HG02798 (cell line): ENCODE measurements at regions not wholly inside any gene's neighbourhood (a gene's known extent, or its start where the extent isn't known, plus 50 kb on each side); places are given as distances from the start of the nearest gene placed in this dataset.
"Not testable (repeated sequence)": the region's sequence is repeated elsewhere in the genome, so short reads cannot be mapped to it uniquely, and the experiment has no call there.

ENCODE experiments used
- ATAC-seq: cut with Tn5 transposase; IDR thresholded peaks from one replicate; pipeline ENCODE4 v1.9.1; 2021; ENCODE audit warnings: mild to moderate bottlenecking; ENCODE audit not compliant: unreplicated experiment, poor library complexity

DNA sequence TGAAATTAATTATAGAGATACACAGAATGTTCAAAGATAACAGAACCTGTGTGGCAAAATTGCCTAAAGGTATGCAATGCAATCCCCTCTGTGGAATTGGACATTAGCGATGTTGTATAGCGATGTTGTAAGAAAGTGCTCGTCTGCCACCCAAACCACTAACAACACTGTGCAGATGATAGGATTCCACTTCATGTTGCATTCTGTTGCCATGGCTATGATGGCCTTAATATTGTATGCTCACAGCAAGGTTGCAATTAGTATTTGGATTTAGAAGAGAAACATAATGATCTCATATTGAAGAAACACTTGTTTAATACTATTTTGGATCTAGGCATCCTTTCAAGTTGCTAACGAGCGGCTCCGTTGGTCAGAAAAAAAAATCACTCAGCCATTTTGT is 260.3 kb downstream of the BCAT1 start:
- ATAC-seq, result no peak

DNA sequence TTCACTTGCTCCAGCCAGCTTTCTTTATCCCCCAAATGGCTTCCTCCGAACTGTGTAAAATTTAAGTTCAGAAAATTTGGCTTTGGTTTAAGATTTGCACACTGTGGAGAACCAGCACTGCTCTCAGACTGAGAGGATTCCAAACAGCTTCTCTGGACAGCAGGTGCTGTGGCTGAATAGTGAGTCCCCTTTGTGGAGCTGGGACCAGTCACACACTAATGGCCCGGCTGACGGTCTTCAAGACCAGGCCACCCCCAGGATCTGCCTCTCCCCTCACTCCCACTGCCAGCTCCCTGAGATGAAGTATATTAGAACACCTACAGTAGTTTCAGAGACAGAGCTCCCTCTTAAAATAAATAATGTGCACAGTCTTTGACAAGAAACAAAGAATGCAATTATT is 267.3 kb downstream of the BCAT1 start:
- ATAC-seq, result no peak

DNA sequence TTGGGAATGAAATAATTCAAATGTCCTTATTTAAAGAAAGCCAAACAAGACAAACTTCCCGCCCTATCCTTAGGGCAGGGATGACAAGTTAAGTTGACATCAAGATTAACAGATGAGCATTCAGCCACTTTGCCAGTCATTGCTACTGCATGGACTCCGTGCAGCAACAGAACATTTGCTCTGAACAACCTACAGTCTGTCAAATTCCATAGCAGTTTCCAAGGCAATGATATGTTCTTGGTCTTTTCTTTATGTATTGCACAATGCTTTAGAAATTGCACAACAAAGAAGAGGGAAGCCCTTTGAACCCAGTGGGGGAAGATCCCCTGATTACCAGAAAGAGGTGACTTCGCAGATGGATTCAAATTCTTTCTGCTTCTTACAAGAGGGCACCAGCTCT is 269.8 kb downstream of the BCAT1 start:
- ATAC-seq, result no peak

DNA sequence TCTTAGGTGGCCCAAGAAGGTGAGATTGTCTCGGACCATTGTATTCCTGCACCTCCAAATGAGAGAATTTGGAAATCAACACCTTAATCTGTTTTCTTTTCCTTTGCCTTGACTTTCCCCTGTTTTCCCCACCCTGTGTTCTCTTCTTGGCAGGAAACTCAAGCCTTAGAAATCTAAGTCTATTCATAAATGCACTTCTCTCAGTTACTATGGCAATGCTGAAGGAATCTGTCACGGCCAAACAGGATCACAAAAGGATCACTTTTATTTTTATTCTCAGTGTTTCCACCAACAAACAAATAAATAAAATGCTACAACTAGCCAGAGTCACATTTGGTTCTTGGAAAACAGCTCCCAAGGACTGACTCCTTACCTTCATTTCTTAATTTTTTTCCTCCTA is 270.5 kb downstream of the BCAT1 start:
- ATAC-seq, result no peak

DNA sequence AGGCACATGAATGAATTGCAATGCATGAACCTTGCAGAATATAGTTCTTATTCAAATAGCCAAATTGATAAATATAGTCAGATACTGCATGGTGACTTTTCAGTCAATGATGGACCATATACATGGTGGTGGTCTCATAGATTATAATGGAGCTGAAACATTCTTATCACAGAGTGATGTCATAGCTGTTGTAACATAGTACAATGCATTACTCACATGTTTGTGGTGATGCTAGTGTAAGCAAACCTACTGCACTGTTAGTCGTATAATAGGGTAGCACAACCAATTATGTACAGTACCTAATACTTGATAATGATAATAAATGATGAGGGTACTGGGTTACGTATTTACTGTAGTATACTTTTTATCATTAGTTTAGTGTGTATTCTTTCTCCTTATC is 280.3 kb downstream of the BCAT1 start:
- ATAC-seq, result no peak

DNA sequence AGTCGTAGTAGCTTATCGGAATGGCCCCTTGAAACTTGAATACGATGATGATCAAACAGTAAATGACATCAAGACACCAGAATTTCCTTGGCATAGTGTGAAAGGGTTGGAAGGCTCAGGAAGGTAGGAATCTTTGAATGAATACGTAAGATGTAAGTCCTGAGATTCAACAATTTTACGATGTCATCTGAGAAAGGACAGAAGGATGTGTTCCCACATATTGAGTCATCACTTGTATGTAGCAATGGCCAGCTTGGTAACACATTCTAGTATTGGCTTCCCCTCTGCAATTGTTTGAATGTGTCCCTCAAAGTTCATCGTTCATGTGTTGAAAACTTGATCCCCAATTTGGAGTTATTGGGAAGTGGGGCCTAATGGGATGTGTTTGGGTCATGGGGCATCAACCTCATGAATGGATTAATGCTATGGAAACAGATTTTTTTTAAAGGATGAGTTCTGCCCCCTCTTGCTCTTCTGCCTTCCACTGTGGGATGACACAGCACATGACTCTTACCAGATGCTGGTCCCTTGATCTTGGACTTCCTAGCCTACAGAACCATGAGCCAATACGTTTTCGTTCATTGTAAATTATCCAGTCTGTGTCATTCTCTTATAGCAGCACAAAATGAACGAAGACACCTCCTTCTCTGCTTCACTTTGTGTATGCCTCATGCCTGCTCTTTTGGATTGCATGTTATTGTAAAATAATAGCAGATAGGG is 284.6 kb downstream of the BCAT1 start:
- no peak for ATAC-seq

DNA sequence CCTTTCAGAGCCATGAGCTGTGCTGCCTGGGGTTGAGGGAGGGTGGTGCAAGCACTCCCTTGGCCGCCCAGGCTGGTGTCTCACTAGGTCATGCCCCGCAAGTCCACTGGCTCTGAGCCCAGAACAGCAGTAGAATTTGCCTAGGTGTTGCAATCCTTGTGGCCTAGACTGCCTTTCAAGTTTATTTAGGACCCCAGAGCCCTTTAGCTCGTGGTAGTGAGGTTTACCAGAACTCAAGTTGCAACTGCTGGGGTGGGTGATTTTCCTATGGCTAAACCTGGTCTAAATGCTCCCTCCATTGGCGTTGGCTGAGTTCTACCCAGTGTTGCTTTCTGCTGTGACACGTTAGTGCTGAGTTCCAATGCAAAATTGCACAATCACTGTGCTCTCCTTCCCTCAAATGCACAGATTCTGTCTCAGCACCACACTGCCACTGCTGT is 287.2 kb downstream of the BCAT1 start:
- no peak for ATAC-seq

DNA sequence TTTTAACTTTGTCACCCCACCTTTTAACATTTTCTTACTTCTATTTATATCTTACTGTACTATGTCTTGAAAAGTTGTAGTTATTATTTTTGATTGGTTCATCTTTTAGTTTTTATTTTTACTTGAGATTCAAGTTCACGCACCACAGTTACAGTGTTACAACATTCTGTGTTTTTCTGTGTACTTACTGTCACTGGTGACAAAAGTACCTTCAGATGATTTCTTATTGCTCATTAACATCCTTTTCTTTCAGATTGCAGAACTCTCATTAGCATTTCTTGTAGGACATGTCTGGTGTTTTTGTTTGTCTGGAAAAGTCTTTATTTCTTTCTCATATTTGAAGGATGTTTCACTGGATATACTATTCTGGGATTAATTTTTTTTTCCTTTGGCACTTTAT is 289.9 kb downstream of the BCAT1 start:
- no peak for ATAC-seq

DNA sequence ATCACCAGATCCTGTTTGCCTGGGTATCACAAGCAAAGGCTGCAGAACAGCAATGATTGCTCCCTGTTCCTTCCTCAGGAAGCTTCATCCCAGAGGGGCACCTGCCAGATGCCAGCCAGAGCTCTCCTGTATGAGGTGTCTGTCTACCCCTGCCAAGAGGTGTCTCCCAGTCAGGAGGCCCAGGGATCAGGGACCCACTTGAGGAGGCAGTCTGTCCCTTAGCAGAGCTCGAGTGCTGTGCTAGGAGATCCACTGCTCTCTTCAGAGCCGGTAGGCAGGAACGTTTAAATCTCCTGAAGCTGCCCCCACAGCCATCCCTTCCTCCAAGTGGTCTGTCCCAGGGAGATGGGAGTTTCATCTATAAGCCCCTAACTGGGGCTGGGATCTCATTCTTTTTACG is 294.6 kb downstream of the BCAT1 start:
- ATAC-seq, result not testable (repeated sequence)

DNA sequence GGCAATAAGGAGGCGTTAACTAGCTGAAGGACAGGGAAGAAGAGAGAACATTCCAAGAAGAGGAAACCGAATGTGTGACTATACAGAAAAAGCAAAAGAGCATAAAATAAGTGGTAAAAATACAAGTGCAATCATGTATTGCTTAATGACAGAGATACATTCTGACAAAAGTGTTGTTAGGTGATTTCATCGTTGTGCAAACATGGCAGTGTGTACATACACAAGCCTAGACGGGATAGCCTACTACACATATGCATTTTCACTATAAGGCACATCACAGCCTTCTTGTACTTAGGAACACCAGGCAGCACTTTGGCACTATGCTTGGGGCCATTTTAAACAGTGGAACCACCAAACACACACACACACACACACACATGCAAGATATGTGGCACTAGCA is 299.3 kb downstream of the BCAT1 start:
- ATAC-seq, result no peak

DNA sequence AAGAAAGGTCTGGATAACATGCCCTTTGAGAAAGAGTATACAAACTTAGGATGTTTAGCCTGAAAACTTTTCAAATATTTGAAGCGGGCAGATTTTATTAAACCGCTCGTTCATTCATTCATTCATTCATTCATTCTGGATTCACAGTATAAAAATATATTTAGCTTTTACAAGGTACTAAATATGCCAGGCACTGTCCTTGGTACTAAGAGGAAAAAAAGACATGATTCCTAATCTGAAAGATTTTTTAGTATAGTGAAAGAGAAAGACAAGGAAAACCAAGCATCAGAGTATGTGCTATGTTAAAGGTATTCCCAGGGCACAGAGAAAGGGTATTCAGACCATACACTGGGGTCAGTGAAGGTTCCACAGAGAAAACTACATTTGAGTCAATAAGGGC is 299.7 kb downstream of the BCAT1 start:
- ATAC-seq, result no peak

DNA sequence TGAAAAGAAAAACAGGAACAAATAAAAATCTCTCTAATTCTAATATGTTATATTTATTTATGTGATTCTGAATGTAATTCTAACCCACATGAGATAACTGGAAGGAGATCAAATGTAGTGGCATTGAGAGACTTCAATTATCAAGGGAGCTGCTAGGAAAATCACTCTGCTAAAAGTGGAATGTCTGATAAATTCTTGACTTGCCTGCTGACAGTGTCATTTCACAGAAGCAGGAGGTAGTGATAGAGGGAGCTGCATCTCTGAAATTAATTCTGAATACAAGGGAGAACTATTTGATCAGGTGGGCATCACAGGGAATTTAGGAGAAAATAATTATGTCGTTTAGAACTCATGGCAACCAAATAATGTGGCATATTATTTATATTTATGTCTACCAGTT is 303.6 kb downstream of the BCAT1 start:
- ATAC-seq, result no peak

DNA sequence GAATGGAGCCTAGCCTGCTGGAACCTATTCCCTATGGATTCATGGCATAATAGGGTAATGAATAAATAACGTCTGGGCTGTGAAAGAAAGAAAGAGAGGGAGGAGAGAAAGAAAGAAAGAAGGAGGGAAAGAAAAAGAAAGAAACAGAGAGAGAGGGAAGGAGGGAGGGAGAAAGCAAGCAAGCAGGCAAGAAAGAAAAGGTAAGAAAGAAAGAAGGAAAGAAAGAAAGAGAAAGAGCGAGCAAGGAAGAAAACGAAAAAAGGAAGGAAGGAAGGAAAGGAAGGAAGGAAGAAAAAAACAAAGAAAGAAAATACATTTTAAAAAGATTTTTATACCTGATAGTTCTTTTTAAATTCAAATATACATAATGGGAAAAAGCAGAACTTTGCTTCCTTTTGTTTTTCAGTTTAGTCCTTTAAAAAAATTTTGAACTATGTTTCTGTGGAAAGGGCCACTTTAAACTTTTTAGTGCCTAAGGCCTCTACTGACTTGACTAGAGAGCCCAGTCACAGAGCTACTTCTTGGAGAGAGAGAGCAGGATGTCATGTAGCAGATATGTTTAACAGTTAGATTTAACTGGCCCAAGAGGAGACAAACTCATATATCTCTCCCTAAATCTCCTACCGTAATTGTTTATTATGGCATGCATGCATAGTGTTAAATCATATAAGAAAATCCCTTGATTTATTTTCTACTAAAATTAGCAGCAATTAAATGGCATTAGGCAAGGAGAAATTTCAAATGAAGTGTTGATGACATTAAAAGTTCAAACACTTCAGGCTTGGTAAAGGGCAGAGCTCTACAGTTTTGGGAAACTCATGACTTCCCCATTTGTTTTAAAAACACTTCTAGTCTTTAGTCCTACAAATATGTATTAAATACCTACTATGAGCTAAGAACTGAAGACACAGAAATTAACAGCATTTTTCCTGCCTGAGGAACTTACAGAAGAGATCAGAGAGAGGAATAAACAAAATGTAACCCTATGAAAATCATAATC is 305.5 kb downstream of the BCAT1 start:
- no peak for ATAC-seq

DNA sequence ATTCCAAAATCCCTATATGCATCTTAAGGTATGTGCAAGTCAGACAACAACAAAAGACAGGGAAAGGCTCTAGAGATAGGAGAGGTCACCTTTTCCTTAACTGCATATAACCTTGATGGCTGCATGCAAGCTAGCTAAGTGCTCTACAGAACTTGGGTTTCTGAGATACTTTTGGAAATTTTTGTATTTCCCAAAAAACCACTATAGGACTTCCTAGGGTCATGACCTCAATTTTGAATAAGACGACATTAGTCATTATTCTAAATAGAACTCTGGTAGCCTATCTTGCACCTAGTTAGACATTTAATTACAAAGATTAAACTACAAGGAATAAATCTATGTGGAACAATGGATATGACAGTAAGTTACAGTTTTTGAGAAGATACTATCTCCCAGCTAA is 309.3 kb downstream of the BCAT1 start:
- no peak for ATAC-seq

DNA sequence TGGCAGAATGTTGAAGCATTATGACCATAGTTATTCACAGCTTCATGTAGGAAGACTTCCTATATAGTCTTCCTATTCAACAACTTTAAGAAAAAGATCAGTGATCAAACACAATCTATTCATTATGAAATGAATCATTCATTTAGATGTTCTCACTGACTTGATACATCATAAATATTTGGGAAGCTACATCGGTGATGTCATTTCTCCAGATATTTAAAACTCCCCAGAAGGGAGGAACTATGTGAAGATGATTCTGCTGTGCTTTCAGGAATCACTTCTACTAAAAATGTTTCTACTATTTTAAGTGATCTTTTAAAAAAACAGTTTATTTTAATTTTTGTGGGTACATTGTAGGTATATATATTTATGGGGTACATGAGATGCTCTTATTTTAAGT is 316.4 kb downstream of the BCAT1 start:
- no peak for ATAC-seq

DNA sequence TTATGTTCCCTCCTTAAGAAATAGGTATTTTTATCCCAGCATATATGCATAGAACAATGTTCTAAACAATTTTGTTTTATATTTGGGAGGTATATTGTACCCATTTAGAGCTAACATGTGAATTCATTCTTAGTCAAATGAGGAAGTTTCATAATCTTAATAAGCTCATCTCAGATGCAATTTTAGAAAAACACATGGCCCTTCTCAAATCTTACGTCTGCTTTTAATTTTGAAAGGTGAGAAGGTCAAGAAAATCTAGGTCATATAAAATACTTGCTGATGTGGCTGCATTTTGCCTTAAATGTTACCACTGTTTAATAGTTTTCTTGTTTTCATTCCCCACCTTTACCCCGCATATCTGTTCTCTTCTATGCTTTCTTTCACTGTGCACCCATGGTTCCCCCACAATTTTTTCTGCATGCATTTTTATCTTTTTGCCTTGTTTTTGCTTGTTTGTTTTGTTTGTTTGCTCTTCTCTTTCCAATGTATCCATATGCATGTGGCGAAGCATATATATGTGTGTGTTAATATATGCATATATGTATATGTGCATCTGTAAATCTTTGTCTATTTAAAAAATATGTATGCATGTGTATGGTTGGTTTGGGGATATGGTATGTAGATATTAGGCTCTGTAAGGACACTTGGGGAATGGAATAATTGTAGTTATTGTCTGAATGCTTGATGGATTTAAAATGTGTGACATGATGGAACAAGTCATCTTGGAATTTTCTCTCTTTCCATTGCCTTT is 317.1 kb downstream of the BCAT1 start:
- ATAC-seq, result no peak

DNA sequence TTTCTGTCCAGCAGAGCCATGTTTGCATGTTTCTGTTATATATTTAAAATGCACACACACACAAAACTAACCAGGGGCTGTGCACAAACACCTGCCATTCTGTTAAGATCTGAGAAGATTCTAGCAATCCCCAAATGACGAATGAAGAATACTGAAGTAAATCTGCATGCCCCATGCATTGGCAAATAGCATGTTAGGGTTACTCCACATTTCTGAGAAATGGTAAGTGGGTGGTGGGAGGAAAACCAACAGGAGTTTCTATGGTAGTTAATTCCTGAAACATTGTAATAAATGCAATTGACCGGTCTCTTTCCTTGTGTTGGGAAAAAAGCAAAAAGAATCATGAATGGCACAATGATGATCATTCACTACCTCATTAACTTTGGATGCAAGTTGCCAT is 318.0 kb downstream of the BCAT1 start:
- no peak for ATAC-seq

DNA sequence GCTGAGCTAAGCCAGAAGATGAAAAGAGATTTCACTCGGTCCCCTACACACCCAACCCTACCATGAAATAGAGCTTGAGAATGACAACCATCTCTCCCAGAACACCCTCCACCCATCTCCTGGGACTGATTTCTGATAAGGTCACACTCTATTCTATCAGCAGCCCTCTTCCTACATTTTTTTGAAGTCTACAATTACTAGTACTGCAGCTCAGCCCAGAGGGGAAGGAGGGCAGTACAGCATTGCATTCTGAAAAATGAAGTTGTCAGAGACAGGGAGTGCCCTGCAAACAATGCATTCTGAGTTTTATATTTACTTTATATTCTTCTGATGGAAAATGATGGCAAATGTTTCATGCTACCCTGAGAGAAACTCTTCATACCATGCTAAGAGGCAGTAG is 318.5 kb downstream of the BCAT1 start:
- ATAC-seq, result no peak

DNA sequence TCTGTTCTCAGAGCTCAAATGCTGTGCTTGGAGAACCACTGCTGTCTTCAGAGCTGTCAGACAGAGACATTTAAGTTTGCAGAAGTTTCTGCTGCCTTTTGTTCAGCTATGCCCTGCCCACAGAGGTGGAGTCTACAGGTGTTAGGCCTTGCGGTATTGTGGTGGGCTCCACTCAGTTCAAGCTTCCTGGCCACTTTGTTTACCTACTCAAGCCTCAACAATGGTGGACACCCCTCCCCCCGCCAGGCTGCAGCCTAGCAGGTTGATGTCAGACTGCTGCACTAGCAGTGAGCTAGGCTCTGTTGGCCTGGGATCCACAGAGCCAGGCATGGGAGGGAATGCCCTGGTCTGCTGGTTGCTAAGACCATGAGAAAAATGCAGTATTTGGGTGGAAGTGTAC is 323.8 kb downstream of the BCAT1 start:
- ATAC-seq, result no peak

DNA sequence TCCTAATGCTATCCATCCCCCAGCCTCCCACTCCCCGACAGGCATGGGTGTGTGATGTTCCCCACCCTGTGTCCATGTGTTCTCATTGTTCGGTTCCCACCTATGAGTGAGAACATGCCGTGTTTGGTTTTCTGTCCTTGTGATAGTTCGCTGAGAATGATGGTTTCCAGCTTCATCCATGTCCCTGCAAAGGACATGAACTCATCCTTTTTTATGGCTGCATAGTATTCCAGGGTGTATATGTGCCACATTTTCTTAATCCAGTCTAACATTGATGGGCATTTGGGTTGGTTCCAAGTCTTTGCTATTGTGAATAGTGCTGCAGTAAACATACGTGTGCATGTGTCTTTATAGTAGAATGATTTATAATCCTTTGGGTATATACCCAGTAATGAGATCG is 328.9 kb downstream of the BCAT1 start:
- not testable (repeated sequence) for ATAC-seq

DNA sequence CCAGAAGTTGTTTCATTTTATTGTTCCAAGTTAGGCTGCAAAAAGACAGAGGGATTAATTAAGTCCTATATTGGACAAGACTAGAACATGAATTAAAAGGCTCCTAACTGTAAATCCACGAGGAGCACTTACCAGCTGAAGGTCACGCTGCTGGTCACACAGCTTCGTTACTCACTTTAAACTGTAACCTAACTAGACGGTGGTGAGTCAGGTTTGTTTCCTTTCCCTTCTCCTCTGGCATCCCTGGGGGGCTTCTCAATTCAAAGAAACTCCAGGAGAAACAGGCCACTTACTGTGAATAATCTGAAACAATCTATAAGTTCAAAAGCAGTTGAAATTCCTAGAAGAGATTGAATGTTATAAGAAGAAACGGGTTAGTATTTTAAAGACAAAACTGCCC is 331.4 kb downstream of the BCAT1 start:
- no peak for ATAC-seq
